Stomach (tissue), 4 donors: ENCODE measurements at regions not wholly inside any gene's neighbourhood (a gene's known extent, or its start where the extent isn't known, plus 50 kb on each side); places are given as distances from the start of the nearest gene placed in this dataset.

Experiments
- EP300 ChIP-seq: sonication (generic); formaldehyde crosslinking; IDR thresholded peaks from one replicate; pipeline ENCODE4 v1.6.1; 2017; ENCODE audit warnings: antibody characterized with exemption
- POLR2A ChIP-seq, 4 donors: fragments of 450-650 bp; IDR thresholded peaks; one replicate each; pipeline ENCODE4 v1.6.1; 2016; ENCODE audit warnings: antibody characterized with exemption in 4 of 4, control low read depth in 2 of 4, mild to moderate bottlenecking in 1 of 4, moderate library complexity in 1 of 4
- POLR2AphosphoS5 ChIP-seq, 3 donors: sonication (generic); formaldehyde crosslinking; IDR thresholded peaks; one replicate each; pipeline ENCODE4 v1.6.1; 2016; ENCODE audit warnings: antibody characterized with exemption in 3 of 3
- TF ChIP-seq, protein P1 (sequence below), 7 experiments: fragments of 450-650 bp in 4 of 7; fragments of 200-600 bp in 3 of 7; sonication (generic) in 3 of 7; IDR thresholded peaks; one replicate each; pipeline ENCODE4 v1.5.1; 2016 to 2019; ENCODE audit warnings: antibody characterized with exemption in 7 of 7, control low read depth in 2 of 7, mild to moderate bottlenecking in 1 of 7

DNA sequence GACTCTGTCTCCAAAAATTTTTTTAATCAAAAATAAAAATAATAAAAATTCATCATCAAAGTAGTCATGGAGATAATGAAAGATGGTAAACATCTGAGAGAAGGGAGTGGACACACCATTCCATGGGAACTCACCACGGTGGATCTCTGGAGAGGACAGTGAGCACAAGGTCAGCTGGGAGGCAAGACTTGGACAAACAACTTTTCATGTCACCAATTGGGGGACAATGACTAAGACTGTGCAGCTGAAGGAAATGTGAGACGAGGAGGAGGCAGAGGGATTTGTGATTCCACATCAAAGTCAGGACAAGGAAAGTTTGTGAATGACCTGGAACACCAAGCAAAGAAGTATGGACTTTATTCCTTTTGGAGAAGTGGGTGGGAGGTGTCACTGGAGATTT is 121.0 kb upstream of the SH3BP4 start:
- TF ChIP-seq, protein P1, sequence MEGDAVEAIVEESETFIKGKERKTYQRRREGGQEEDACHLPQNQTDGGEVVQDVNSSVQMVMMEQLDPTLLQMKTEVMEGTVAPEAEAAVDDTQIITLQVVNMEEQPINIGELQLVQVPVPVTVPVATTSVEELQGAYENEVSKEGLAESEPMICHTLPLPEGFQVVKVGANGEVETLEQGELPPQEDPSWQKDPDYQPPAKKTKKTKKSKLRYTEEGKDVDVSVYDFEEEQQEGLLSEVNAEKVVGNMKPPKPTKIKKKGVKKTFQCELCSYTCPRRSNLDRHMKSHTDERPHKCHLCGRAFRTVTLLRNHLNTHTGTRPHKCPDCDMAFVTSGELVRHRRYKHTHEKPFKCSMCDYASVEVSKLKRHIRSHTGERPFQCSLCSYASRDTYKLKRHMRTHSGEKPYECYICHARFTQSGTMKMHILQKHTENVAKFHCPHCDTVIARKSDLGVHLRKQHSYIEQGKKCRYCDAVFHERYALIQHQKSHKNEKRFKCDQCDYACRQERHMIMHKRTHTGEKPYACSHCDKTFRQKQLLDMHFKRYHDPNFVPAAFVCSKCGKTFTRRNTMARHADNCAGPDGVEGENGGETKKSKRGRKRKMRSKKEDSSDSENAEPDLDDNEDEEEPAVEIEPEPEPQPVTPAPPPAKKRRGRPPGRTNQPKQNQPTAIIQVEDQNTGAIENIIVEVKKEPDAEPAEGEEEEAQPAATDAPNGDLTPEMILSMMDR (IDR thresholded peaks at IDR 0.05), result no peak
- TF ChIP-seq POLR2AphosphoS5 (IDR thresholded peaks at IDR 0.05) (no peak), POLR2A (IDR thresholded peaks at IDR 0.05) (no peak), EP300 (no peak)
